NT2/D1 (cell line): ENCODE measurements at regions not wholly inside any gene's neighbourhood (a gene's known extent, or its start where the extent isn't known, plus 50 kb on each side); places are given as distances from the start of the nearest gene placed in this dataset.
"Not testable (repeated sequence)": the region's sequence is repeated elsewhere in the genome, so short reads cannot be mapped to it uniquely, and the experiment has no call there.

Source experiments
- SUZ12 ChIP-seq: IDR thresholded peaks from 2 replicates; pipeline ENCODE4 v1.6.1; 2011; ENCODE audit not compliant: insufficient read length, insufficient read depth; ENCODE audit errors: extremely low read depth
- YY1 ChIP-seq: IDR thresholded peaks from 2 replicates; pipeline ENCODE4 v1.6.1; 2011; ENCODE audit not compliant: insufficient read length, insufficient read depth
- ZNF274 ChIP-seq: IDR thresholded peaks from 2 replicates; pipeline ENCODE4 v1.6.1; 2011; ENCODE audit warnings: mild to moderate bottlenecking, low read depth, low read length

GRCh38 chr7:32688092-32688491, 192.8 kb downstream of the AVL9 start:
- TF ChIP-seq YY1, ZNF274, SUZ12: not testable (repeated sequence)
